Cardiac septum (tissue), 1 donor: ENCODE measurements at regions not wholly inside any gene's neighbourhood (a gene's known extent, or its start where the extent isn't known, plus 50 kb on each side); places are given as distances from the start of the nearest gene placed in this dataset.

Source experiments
- DNase-seq: peaks from one replicate; pipeline ENCODE4 v3.0.0-alpha.2; 2020; ENCODE audit warnings: low spot score
- intact Hi-C: fragments of 100-400 bp; cut with DNase I; formaldehyde crosslinking; loops from one replicate; pipeline ENCODE4 v1.14.0; 2022
- donor health status: DM: no; HTN: no; CAD: no.

GRCh38 chr2:152924219-152924618, 205.8 kb downstream of the ARL6IP6 start:
- DNase-seq: no peak
- intact Hi-C loops: no loop called here

GRCh38 chr2:152920846-152921245, 202.4 kb downstream of the ARL6IP6 start:
- no peak for DNase-seq
- intact Hi-C loops: no loop called here

- intact Hi-C loops: no loop called here
- no peak for DNase-seq
Observed at GRCh38 chr2:152910970-152911369, 192.6 kb downstream of the ARL6IP6 start.

- intact Hi-C loops: no loop called here
- no peak for DNase-seq
Observed at GRCh38 chr2:152907046-152907445, 188.6 kb downstream of the ARL6IP6 start.

- intact Hi-C loops: no loop called here
- DNase-seq: no peak
Observed at GRCh38 chr2:152894051-152894450, 175.6 kb downstream of the ARL6IP6 start.

- intact Hi-C loops: no loop called here
- no peak for DNase-seq
Observed at GRCh38 chr2:152890736-152891135, 172.3 kb downstream of the ARL6IP6 start.

- intact Hi-C loops: no loop called here
- no peak for DNase-seq
Observed at GRCh38 chr2:152883951-152884487, 165.6 kb downstream of the ARL6IP6 start.

GRCh38 chr2:152881527-152881926, 163.1 kb downstream of the ARL6IP6 start:
- no peak for DNase-seq
- intact Hi-C loops: no loop called here

- intact Hi-C loops: no loop called here
- no peak for DNase-seq
Observed at GRCh38 chr2:152879275-152879674, 160.9 kb downstream of the ARL6IP6 start.

GRCh38 chr2:152875701-152876695, 157.6 kb downstream of the ARL6IP6 start:
- intact Hi-C loops: no loop called here
- no peak for DNase-seq

GRCh38 chr2:152874955-152875354, 156.5 kb downstream of the ARL6IP6 start:
- intact Hi-C loops: no loop called here
- no peak for DNase-seq

- no peak for DNase-seq
- intact Hi-C loops: no loop called here
Observed at GRCh38 chr2:152870239-152870638, 151.8 kb downstream of the ARL6IP6 start.

- intact Hi-C loops: loop anchor here (10.0 kb wide), 1 partner anchor 647 kb away; no protein-coding TSS in a partner anchor
- no peak for DNase-seq
Observed at GRCh38 chr2:152867397-152867796, 149.0 kb downstream of the ARL6IP6 start.

GRCh38 chr2:152864601-152865149, 146.3 kb downstream of the ARL6IP6 start:
- intact Hi-C loops: loop anchor here (5.0 to 10.0 kb wide), 2 partner anchors 650 to 1513 kb away; no protein-coding TSS in a partner anchor

GRCh38 chr2:152863826-152864225, 145.4 kb downstream of the ARL6IP6 start:
- intact Hi-C loops: loop anchor here (5.0 to 10.0 kb wide), 2 partner anchors 651 to 1513 kb away; no protein-coding TSS in a partner anchor
- no peak for DNase-seq

More at GRCh38 chr2:152864601-152865149, 146.3 kb downstream of the ARL6IP6 start:
- DNase-seq: no peak

GRCh38 chr2:152861349-152861942, 143.0 kb downstream of the ARL6IP6 start:
- intact Hi-C loops: loop anchor here (5.0 to 10.0 kb wide), 2 partner anchors 653 to 1516 kb away; no protein-coding TSS in a partner anchor
- DNase-seq: no peak

- intact Hi-C loops: loop anchor here (5.0 kb wide), 1 partner anchor 619 kb away; the partner anchor contains the start of gene RPRM
- no peak for DNase-seq
Observed at GRCh38 chr2:152858594-152859265, 140.3 kb downstream of the ARL6IP6 start.

GRCh38 chr2:152846697-152847470, 128.5 kb downstream of the ARL6IP6 start:
- intact Hi-C loops: no loop called here
- no peak for DNase-seq

GRCh38 chr2:152835674-152836073, 117.3 kb downstream of the ARL6IP6 start:
- no peak for DNase-seq
- intact Hi-C loops: no loop called here
